ENCODE measurements at regions not wholly inside any gene's neighbourhood (a gene's known extent, or its start where the extent isn't known, plus 50 kb on each side); places are given as distances from the start of the nearest gene placed in this dataset.

- Histone ChIP-seq H3K36me3 (no peaks in the 10 kb centered on the region), H3K27me3 (replicated peaks in 1 of 7) (no peaks in the 10 kb centered on the region), H3K27ac (no peak overlapping the region), H3K9me3 (peaks cover 0 to 14% (median 0%) of the 10 kb centered on the region in 8 donors), H3K4me3 (no peak overlapping the region), H3K4me1 (peaks cover 0 to 10% (median 0%) of the 10 kb centered on the region in 6 donors)
- intact Hi-C loops (cut with DNase I; ENCODE audit: low total_unique reads): no loop called here
- TF ChIP-seq POLR2AphosphoS5 (IDR thresholded peaks at IDR 0.05) (no peak), POLR2A (IDR thresholded peaks at IDR 0.05) (no peak), CTCF (IDR thresholded peaks at IDR 0.05 in 8 of 11, conservative IDR thresholded peaks at IDR 0.05 in 3 of 11) (no peak)
- DNase-seq: no peak
Observed at GRCh38 chr10:44203535-44203934, 181.4 kb downstream of the CXCL12 start.

DNA sequence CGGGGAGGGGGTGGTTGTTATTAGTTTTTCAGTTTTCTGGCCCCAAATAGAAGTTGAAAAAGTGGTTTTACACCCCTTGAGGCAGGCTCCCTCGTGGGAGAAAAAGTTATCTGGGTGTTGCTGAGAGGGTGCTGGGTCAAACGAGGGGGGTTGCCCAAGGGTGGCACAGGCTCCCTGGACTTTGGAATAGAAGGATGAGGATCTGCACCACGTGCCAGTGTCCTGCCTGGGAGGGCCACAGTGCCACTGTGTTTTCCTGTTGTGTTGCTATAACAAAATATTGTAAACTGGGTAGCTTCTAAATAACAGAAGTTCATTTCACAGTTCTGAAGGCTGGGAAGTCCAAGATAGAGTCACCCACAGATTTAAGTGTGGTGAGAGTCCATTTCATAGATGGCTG, 181.9 kb downstream of the CXCL12 start:
- no peaks in the 10 kb centered on the region for H3K27me3 ChIP-seq (replicated peaks in 1 of 7)
- no peak overlapping the region for H3K4me3 ChIP-seq
- intact Hi-C loops (cut with DNase I; ENCODE audit: low total_unique reads): no loop called here
- no peak overlapping the region for H3K27ac ChIP-seq
- TF ChIP-seq CTCF (IDR thresholded peaks at IDR 0.05 in 8 of 11, conservative IDR thresholded peaks at IDR 0.05 in 3 of 11) (no peak), POLR2AphosphoS5 (IDR thresholded peaks at IDR 0.05) (no peak), POLR2A (IDR thresholded peaks at IDR 0.05) (no peak)
- no peaks in the 10 kb centered on the region for H3K36me3 ChIP-seq
- peaks cover 0 to 14% (median 0%) of the 10 kb centered on the region in 8 donors for H3K9me3 ChIP-seq
- no peak for DNase-seq
- peaks cover 0 to 10% (median 0%) of the 10 kb centered on the region in 6 donors for H3K4me1 ChIP-seq
- WGBS, 5 donors: 66 to 72% (median 68%) methylated on average over 4 of the region's 4 CpGs

DNA sequence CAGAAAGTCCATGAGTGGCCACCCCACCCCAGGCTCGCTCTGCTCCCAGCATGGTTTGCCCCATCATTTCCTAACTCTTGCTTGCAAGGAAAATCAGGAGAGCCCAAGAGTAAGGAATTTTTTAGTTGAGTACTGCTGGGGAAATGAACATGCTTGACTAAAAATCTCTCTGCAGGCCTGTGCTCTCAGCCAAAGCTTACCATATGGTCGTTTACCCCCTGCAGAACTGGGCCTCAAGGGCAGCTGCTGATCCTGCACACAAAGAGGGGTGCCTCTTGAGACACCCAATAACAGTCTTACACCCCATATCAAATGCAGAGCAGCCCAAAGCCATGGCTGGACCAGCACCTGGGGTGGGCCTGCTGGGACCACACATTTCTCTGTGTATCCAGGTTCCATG, 183.2 kb downstream of the CXCL12 start:
- Histone ChIP-seq H3K4me1 (peaks cover 0 to 10% (median 0%) of the 10 kb centered on the region in 6 donors), H3K9me3 (peaks cover 0 to 14% (median 0%) of the 10 kb centered on the region in 8 donors), H3K4me3 (no peak overlapping the region), H3K36me3 (no peaks in the 10 kb centered on the region), H3K27me3 (replicated peaks in 1 of 7) (no peaks in the 10 kb centered on the region), H3K27ac (no peak overlapping the region)
- 58 to 76% (median 72%) methylated on average over 2 of the region's 2 CpGs for WGBS, 5 donors
- DNase-seq: no peak
- intact Hi-C loops (cut with DNase I; ENCODE audit: low total_unique reads): no loop called here
- no peak for TF ChIP-seq POLR2A (IDR thresholded peaks at IDR 0.05)
- TF ChIP-seq CTCF (IDR thresholded peaks at IDR 0.05 in 8 of 11, conservative IDR thresholded peaks at IDR 0.05 in 3 of 11): no peak
- TF ChIP-seq POLR2AphosphoS5 (IDR thresholded peaks at IDR 0.05): no peak

DNA sequence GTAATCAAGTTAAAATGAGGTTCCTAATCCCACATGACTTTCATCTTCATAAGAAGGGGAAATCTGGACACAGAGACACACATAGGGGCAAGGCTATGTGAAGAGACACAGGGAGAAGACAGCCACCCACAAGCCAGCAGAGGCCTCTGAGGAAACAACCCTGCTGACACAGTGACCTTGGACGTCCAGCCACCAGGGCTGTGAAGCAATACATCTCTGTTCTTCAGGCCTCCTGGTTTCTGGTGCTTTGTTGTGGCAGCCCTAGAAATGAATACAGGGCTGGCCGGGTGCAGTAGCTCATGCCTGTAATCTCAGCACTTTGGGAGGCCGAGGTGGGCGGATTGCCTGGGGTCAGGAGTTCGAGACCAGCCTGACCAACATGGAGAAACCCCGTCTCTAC, 183.9 kb downstream of the CXCL12 start:
- no peak for TF ChIP-seq POLR2A (IDR thresholded peaks at IDR 0.05)
- TF ChIP-seq POLR2AphosphoS5 (IDR thresholded peaks at IDR 0.05): no peak
- no peak for TF ChIP-seq CTCF (IDR thresholded peaks at IDR 0.05 in 8 of 11, conservative IDR thresholded peaks at IDR 0.05 in 3 of 11)
- H3K4me3 ChIP-seq: no peak overlapping the region
- H3K27me3 ChIP-seq (replicated peaks in 1 of 7): no peaks in the 10 kb centered on the region
- DNase-seq: no peak
- intact Hi-C loops (cut with DNase I; ENCODE audit: low total_unique reads): no loop called here
- WGBS, 5 donors: 76 to 92% (median 86%) methylated on average over 5 to 6 of the region's 6 CpGs
- no peaks in the 10 kb centered on the region for H3K36me3 ChIP-seq
- H3K27ac ChIP-seq: no peak overlapping the region
- peaks cover 0 to 14% (median 0%) of the 10 kb centered on the region in 8 donors for H3K9me3 ChIP-seq
- H3K4me1 ChIP-seq: peaks cover 0 to 10% (median 0%) of the 10 kb centered on the region in 6 donors
